Effector memory CD8-positive, alpha-beta T cell (primary cell): ENCODE measurements at regions not wholly inside any gene's neighbourhood (a gene's known extent, or its start where the extent isn't known, plus 50 kb on each side); places are given as distances from the start of the nearest gene placed in this dataset.

ENCODE experiments used
- ATAC-seq: fragments of 150-1000 bp; cut with Tn5 transposase; replicated peaks from 2 replicates; pipeline ENCODE4 v1.10.0; 2021; ENCODE audit warnings: mild to moderate bottlenecking, moderate library complexity
- DNase-seq, 3 experiments: peaks; one replicate each; pipeline ENCODE4 v3.0.0; 2021
- H3K27ac Mint-ChIP-seq, 2 donors: one replicate each; pipeline ENCODE4 v1.8.0; 2022; ENCODE audit warnings: mild to moderate bottlenecking in 2 of 2, mixed read lengths in 2 of 2, moderate library complexity in 2 of 2
- H3K27me3 Mint-ChIP-seq, 2 donors: one replicate each; pipeline ENCODE4 v1.8.0; 2022; ENCODE audit warnings: mixed read lengths in 2 of 2
- H3K36me3 Mint-ChIP-seq: one replicate; pipeline ENCODE4 v1.8.0; 2022; ENCODE audit warnings: mild to moderate bottlenecking, moderate library complexity, mixed read lengths; ENCODE audit not compliant: insufficient read depth
- H3K4me1 Mint-ChIP-seq, 2 donors: one replicate each; pipeline ENCODE4 v1.8.0; 2022; ENCODE audit warnings: low read depth in 2 of 2, mixed read lengths in 2 of 2
- H3K4me3 Mint-ChIP-seq, 2 donors: one replicate each; pipeline ENCODE4 v1.8.0; 2022; ENCODE audit warnings: mild to moderate bottlenecking in 2 of 2, mixed read lengths in 2 of 2, moderate library complexity in 2 of 2
- H3K9me3 Mint-ChIP-seq, 2 donors: one replicate each; pipeline ENCODE4 v1.8.0; 2022; ENCODE audit warnings: mixed read lengths in 2 of 2

GRCh38 chr1:61627365-61627764, 97.6 kb downstream of the TM2D1 start:
- no peaks in the 10 kb centered on the region for H3K36me3 Mint-ChIP-seq
- ATAC-seq (no peak), DNase-seq (no peak)
- H3K27me3 Mint-ChIP-seq = peaks cover 0 to 11% of the 10 kb centered on the region in 2 donors
- H3K4me1 Mint-ChIP-seq = no peaks in the 10 kb centered on the region
- no peak overlapping the region for H3K4me3 Mint-ChIP-seq
- H3K9me3 Mint-ChIP-seq = no peaks in the 10 kb centered on the region
- no peak overlapping the region for H3K27ac Mint-ChIP-seq

GRCh38 chr1:61626816-61627215, 98.1 kb downstream of the TM2D1 start:
- no peaks in the 10 kb centered on the region for H3K4me1 Mint-ChIP-seq
- no peaks in the 10 kb centered on the region for H3K9me3 Mint-ChIP-seq
- H3K36me3 Mint-ChIP-seq = no peaks in the 10 kb centered on the region
- H3K27me3 Mint-ChIP-seq = peaks cover 0 to 11% of the 10 kb centered on the region in 2 donors
- no peak overlapping the region for H3K4me3 Mint-ChIP-seq
- H3K27ac Mint-ChIP-seq = no peak overlapping the region
- DNase-seq = no peak
- ATAC-seq = no peak

- no peak for DNase-seq
- H3K27ac Mint-ChIP-seq = no peak overlapping the region
- no peaks in the 10 kb centered on the region for H3K9me3 Mint-ChIP-seq
- H3K4me3 Mint-ChIP-seq = no peak overlapping the region
- ATAC-seq = no peak
- H3K27me3 Mint-ChIP-seq = peaks cover 2 to 11% of the 10 kb centered on the region in 2 donors
- H3K36me3 Mint-ChIP-seq = no peaks in the 10 kb centered on the region
- H3K4me1 Mint-ChIP-seq = no peaks in the 10 kb centered on the region
Observed at GRCh38 chr1:61623852-61624251, 101.1 kb downstream of the TM2D1 start.

GRCh38 chr1:61620536-61620935, 104.4 kb downstream of the TM2D1 start:
- H3K4me1 Mint-ChIP-seq = no peaks in the 10 kb centered on the region
- no peaks in the 10 kb centered on the region for H3K9me3 Mint-ChIP-seq
- no peak for ATAC-seq
- H3K27ac Mint-ChIP-seq = no peak overlapping the region
- no peak overlapping the region for H3K4me3 Mint-ChIP-seq
- peaks cover 19 to 26% of the 10 kb centered on the region in 2 donors for H3K27me3 Mint-ChIP-seq
- H3K36me3 Mint-ChIP-seq = no peaks in the 10 kb centered on the region
- no peak for DNase-seq

GRCh38 chr1:61618755-61619154, 106.2 kb downstream of the TM2D1 start:
- Mint-ChIP-seq H3K4me3 (no peak overlapping the region), H3K27ac (no peak overlapping the region), H3K4me1 (no peaks in the 10 kb centered on the region), H3K36me3 (no peaks in the 10 kb centered on the region), H3K9me3 (no peaks in the 10 kb centered on the region), H3K27me3 (peaks cover 26 to 27% of the 10 kb centered on the region in 2 donors)
- ATAC-seq (no peak), DNase-seq (no peak)

GRCh38 chr1:61618193-61618592, 106.7 kb downstream of the TM2D1 start:
- no peak for DNase-seq
- H3K36me3 Mint-ChIP-seq = no peaks in the 10 kb centered on the region
- peaks cover 26 to 27% of the 10 kb centered on the region in 2 donors for H3K27me3 Mint-ChIP-seq
- H3K9me3 Mint-ChIP-seq = no peaks in the 10 kb centered on the region
- H3K27ac Mint-ChIP-seq = no peak overlapping the region
- no peak overlapping the region for H3K4me3 Mint-ChIP-seq
- no peak for ATAC-seq
- no peaks in the 10 kb centered on the region for H3K4me1 Mint-ChIP-seq

GRCh38 chr1:61616830-61617229, 108.1 kb downstream of the TM2D1 start:
- H3K9me3 Mint-ChIP-seq = no peaks in the 10 kb centered on the region
- no peak overlapping the region for H3K4me3 Mint-ChIP-seq
- DNase-seq (no peak), ATAC-seq (no peak)
- H3K4me1 Mint-ChIP-seq = no peaks in the 10 kb centered on the region
- H3K27ac Mint-ChIP-seq = no peak overlapping the region
- H3K36me3 Mint-ChIP-seq = no peaks in the 10 kb centered on the region
- peaks cover 26 to 27% of the 10 kb centered on the region in 2 donors for H3K27me3 Mint-ChIP-seq

- H3K27ac Mint-ChIP-seq = no peak overlapping the region
- peaks cover 22 to 36% of the 10 kb centered on the region in 2 donors for H3K27me3 Mint-ChIP-seq
- DNase-seq (no peak), ATAC-seq (no peak)
- no peak overlapping the region for H3K4me3 Mint-ChIP-seq
- no peaks in the 10 kb centered on the region for H3K9me3 Mint-ChIP-seq
- H3K36me3 Mint-ChIP-seq = no peaks in the 10 kb centered on the region
- no peaks in the 10 kb centered on the region for H3K4me1 Mint-ChIP-seq
Observed at GRCh38 chr1:61612602-61613001, 112.3 kb downstream of the TM2D1 start.

- Mint-ChIP-seq H3K4me1 (no peaks in the 10 kb centered on the region), H3K27ac (no peak overlapping the region), H3K36me3 (no peaks in the 10 kb centered on the region), H3K4me3 (no peak overlapping the region), H3K9me3 (no peaks in the 10 kb centered on the region), H3K27me3 (peaks cover 5 to 27% of the 10 kb centered on the region in 2 donors)
- ATAC-seq (no peak), DNase-seq (no peak)
Observed at GRCh38 chr1:61609040-61609439, 115.9 kb downstream of the TM2D1 start.

GRCh38 chr1:61607448-61607847, 117.5 kb downstream of the TM2D1 start:
- no peak overlapping the region for H3K4me3 Mint-ChIP-seq
- H3K27me3 Mint-ChIP-seq = peaks cover 5 to 27% of the 10 kb centered on the region in 2 donors
- H3K36me3 Mint-ChIP-seq = no peaks in the 10 kb centered on the region
- DNase-seq (no peak), ATAC-seq (no peak)
- H3K27ac Mint-ChIP-seq = no peak overlapping the region
- H3K9me3 Mint-ChIP-seq = no peaks in the 10 kb centered on the region
- H3K4me1 Mint-ChIP-seq = no peaks in the 10 kb centered on the region

GRCh38 chr1:61606448-61607312, 118.3 kb downstream of the TM2D1 start:
- no peaks in the 10 kb centered on the region for H3K4me1 Mint-ChIP-seq
- H3K27me3 Mint-ChIP-seq = peaks cover 5 to 27% of the 10 kb centered on the region in 2 donors
- no peaks in the 10 kb centered on the region for H3K9me3 Mint-ChIP-seq
- H3K4me3 Mint-ChIP-seq = no peak overlapping the region
- no peak for DNase-seq
- ATAC-seq = no peak
- H3K27ac Mint-ChIP-seq = no peak overlapping the region
- H3K36me3 Mint-ChIP-seq = no peaks in the 10 kb centered on the region

GRCh38 chr1:61605607-61606321, 119.2 kb downstream of the TM2D1 start:
- Mint-ChIP-seq H3K4me3 (no peak overlapping the region), H3K27me3 (peaks cover 5 to 21% of the 10 kb centered on the region in 2 donors), H3K9me3 (no peaks in the 10 kb centered on the region), H3K36me3 (no peaks in the 10 kb centered on the region), H3K27ac (no peak overlapping the region), H3K4me1 (no peaks in the 10 kb centered on the region)
- DNase-seq = no peak
- ATAC-seq = no peak

GRCh38 chr1:61604684-61605083, 120.3 kb downstream of the TM2D1 start:
- no peak overlapping the region for H3K4me3 Mint-ChIP-seq

GRCh38 chr1:61604261-61604660, 120.7 kb downstream of the TM2D1 start:
- DNase-seq (no peak), ATAC-seq (no peak)
- H3K36me3 Mint-ChIP-seq = no peaks in the 10 kb centered on the region
- peaks cover 5 to 17% of the 10 kb centered on the region in 2 donors for H3K27me3 Mint-ChIP-seq
- H3K27ac Mint-ChIP-seq = no peak overlapping the region
- H3K4me1 Mint-ChIP-seq = no peaks in the 10 kb centered on the region
- no peak overlapping the region for H3K4me3 Mint-ChIP-seq
- H3K9me3 Mint-ChIP-seq = no peaks in the 10 kb centered on the region

More at GRCh38 chr1:61604684-61605083, 120.3 kb downstream of the TM2D1 start:
- Mint-ChIP-seq H3K9me3 (no peaks in the 10 kb centered on the region), H3K27me3 (peaks cover 5 to 17% of the 10 kb centered on the region in 2 donors), H3K36me3 (no peaks in the 10 kb centered on the region), H3K27ac (no peak overlapping the region), H3K4me1 (no peaks in the 10 kb centered on the region)
- DNase-seq (no peak), ATAC-seq (no peak)
